Mesenchymal stem cell (in vitro differentiated cells and primary cell): ENCODE measurements at regions not wholly inside any gene's neighbourhood (a gene's known extent, or its start where the extent isn't known, plus 50 kb on each side); places are given as distances from the start of the nearest gene placed in this dataset.
A peak's percentile ranks its signal among the peaks of the same experiment; 100 is the strongest.

Experiments used
- DNase-seq: peaks from one replicate; pipeline ENCODE4 v3.0.0-alpha.2; 2013
- H2AFZ ChIP-seq: one replicate; pipeline ENCODE4 v1.6.1; 2013; ENCODE audit warnings: low read depth, mild to moderate bottlenecking, control low read depth, inconsistent platforms, low read length, moderate library complexity
- H2AK5ac ChIP-seq: 2 replicates; pipeline ENCODE4 v1.6.1; 2013; ENCODE audit warnings: low read length, moderate library complexity, mild to moderate bottlenecking, inconsistent platforms; ENCODE audit not compliant: severe bottlenecking
- H2BK120ac ChIP-seq: one replicate; pipeline ENCODE4 v1.6.1; 2013; ENCODE audit warnings: low read depth, mild to moderate bottlenecking, inconsistent platforms, low read length, moderate library complexity
- H2BK12ac ChIP-seq, 2 experiments: one replicate each; pipeline ENCODE4 v1.6.1; 2013; ENCODE audit warnings: inconsistent platforms in 2 of 2, low read length in 2 of 2, mild to moderate bottlenecking in 2 of 2, moderate library complexity in 2 of 2, control low read depth in 1 of 2
- H2BK15ac ChIP-seq: one replicate; pipeline ENCODE4 v1.6.1; 2013; ENCODE audit warnings: mild to moderate bottlenecking, low read depth, inconsistent platforms; ENCODE audit not compliant: poor library complexity, severe bottlenecking
- H2BK5ac ChIP-seq: 2 replicates; pipeline ENCODE4 v1.6.1; 2013; ENCODE audit warnings: low read depth, mild to moderate bottlenecking, low read length, control low read depth, inconsistent platforms; ENCODE audit not compliant: poor library complexity, severe bottlenecking
- H3K14ac ChIP-seq, 2 experiments: one replicate each; pipeline ENCODE4 v1.6.1; 2013; ENCODE audit warnings: inconsistent platforms in 2 of 2, low read length in 2 of 2, control low read depth in 1 of 2, mild to moderate bottlenecking in 1 of 2, moderate library complexity in 1 of 2
- H3K18ac ChIP-seq, 2 experiments: one replicate each; pipeline ENCODE4 v1.6.1; 2013; ENCODE audit warnings: inconsistent platforms in 2 of 2, low read length in 2 of 2, control low read depth in 1 of 2, low read depth in 1 of 2, mild to moderate bottlenecking in 1 of 2
- H3K23ac ChIP-seq, 2 experiments: one replicate each; pipeline ENCODE4 v1.6.1; 2013; ENCODE audit warnings: inconsistent platforms in 2 of 2, low read length in 2 of 2, mild to moderate bottlenecking in 2 of 2, moderate library complexity in 2 of 2, control low read depth in 1 of 2
- H3K27ac ChIP-seq: 2 replicates; pipeline ENCODE4 v1.5.1; 2013; ENCODE audit warnings: mild to moderate bottlenecking, moderate library complexity, low read length, control low read depth, inconsistent platforms; ENCODE audit not compliant: poor library complexity, severe bottlenecking
- H3K27me3 ChIP-seq, 2 experiments: 2 replicates each; pipeline versions ENCODE4 v1.6.1 to v1.7.0; 2013; ENCODE audit warnings: low read length in 2 of 2, mild to moderate bottlenecking in 2 of 2, moderate library complexity in 2 of 2, control low read depth in 1 of 2, inconsistent platforms in 1 of 2; ENCODE audit not compliant: control insufficient read depth in 1 of 2, insufficient read depth in 1 of 2
- H3K36me3 ChIP-seq, 2 experiments: 2 replicates each; pipeline versions ENCODE4 v1.6.1 to v1.7.0; 2013; ENCODE audit warnings: low read length in 2 of 2, control low read depth in 1 of 2, inconsistent platforms in 1 of 2, low read depth in 1 of 2, mild to moderate bottlenecking in 1 of 2; ENCODE audit not compliant: insufficient read depth in 2 of 2, control insufficient read depth in 1 of 2
- H3K4ac ChIP-seq, 2 experiments: one replicate each; pipeline ENCODE4 v1.6.1; 2013; ENCODE audit warnings: inconsistent platforms in 2 of 2, low read length in 2 of 2, mild to moderate bottlenecking in 2 of 2, moderate library complexity in 2 of 2, control low read depth in 1 of 2, low read depth in 1 of 2
- H3K4me1 ChIP-seq: 2 replicates; pipeline ENCODE4 v1.6.1; 2013; ENCODE audit warnings: low read depth, low read length, control low read depth; ENCODE audit not compliant: control insufficient read depth, insufficient read depth
- H3K4me2 ChIP-seq: 2 replicates; pipeline ENCODE4 v1.6.1; 2013; ENCODE audit warnings: low read length, mild to moderate bottlenecking, inconsistent platforms; ENCODE audit not compliant: poor library complexity, severe bottlenecking
- H3K4me3 ChIP-seq, 2 experiments: 2 replicates each; pipeline versions ENCODE4 v1.5.1 to v1.7.0; 2013; ENCODE audit warnings: low read length in 2 of 2, mild to moderate bottlenecking in 2 of 2, control low read depth in 1 of 2, low read depth in 1 of 2; ENCODE audit not compliant: insufficient read depth in 1 of 2
- H3K79me1 ChIP-seq: replicated peaks from 2 replicates; pipeline ENCODE4 v1.6.1; 2013; ENCODE audit warnings: mild to moderate bottlenecking, control low read depth, low read length, inconsistent platforms; ENCODE audit not compliant: poor library complexity, severe bottlenecking
- H3K9ac ChIP-seq: 2 replicates; pipeline ENCODE4 v1.7.0; 2013; ENCODE audit warnings: mild to moderate bottlenecking, low read length, moderate library complexity
- H3K9me3 ChIP-seq: 2 replicates; pipeline ENCODE4 v1.7.0; 2013; ENCODE audit warnings: mild to moderate bottlenecking, low read length; ENCODE audit not compliant: control insufficient read depth
- H4K8ac ChIP-seq: one replicate; pipeline ENCODE4 v1.6.1; 2013; ENCODE audit warnings: inconsistent platforms, mild to moderate bottlenecking, low read length, moderate library complexity
- H4K91ac ChIP-seq: one replicate; pipeline ENCODE4 v1.6.1; 2013; ENCODE audit warnings: mild to moderate bottlenecking, low read length, inconsistent platforms
- WGBS: methylation state at CpG from one replicate; pipeline ENCODE4 v1.1.7; 2013; ENCODE audit warnings: mixed read lengths; 5-methylcytosine and 5-hydroxymethylcytosine counted together

- Histone ChIP-seq H3K4ac (no peak overlapping the region), H3K79me1 (no peaks in the 10 kb centered on the region), H3K18ac (no peak overlapping the region), H3K23ac (no peak overlapping the region), H3K9me3 (no peaks in the 10 kb centered on the region), H3K27ac (no peak overlapping the region), H4K8ac (no peak overlapping the region), H3K14ac (no peak overlapping the region), H2AK5ac (no peak overlapping the region), H2AFZ (no peak overlapping the region), H4K91ac (no peak overlapping the region), H3K36me3 (no peaks in the 10 kb centered on the region), H3K4me1 (no peaks in the 10 kb centered on the region), H2BK15ac (no peak overlapping the region), H2BK120ac (no peak overlapping the region), H2BK12ac (no peak overlapping the region), H3K9ac (no peak overlapping the region), H3K4me2 (no peak overlapping the region), H3K27me3 (peaks cover 0 to 7% of the 10 kb centered on the region in 2 experiments), H2BK5ac (no peak overlapping the region), H3K4me3 (no peak overlapping the region)
- no peak for DNase-seq
- 89% methylated on average over 5 of the region's 5 CpGs for WGBS
Observed at GRCh38 chr20:2228926-2229325, 66.9 kb upstream of the TGM3 start.

- H3K36me3 ChIP-seq: no peaks in the 10 kb centered on the region
Observed at GRCh38 chr20:2230726-2231488, 64.9 kb upstream of the TGM3 start.

GRCh38 chr20:2231701-2232100 lies 64.1 kb upstream of the TGM3 start:
- Histone ChIP-seq H2BK120ac (no peak overlapping the region), H2BK12ac (no peak overlapping the region), H3K9ac (no peak overlapping the region), H3K4me1 (peaks cover 1% of the 10 kb centered on the region), H3K9me3 (no peaks in the 10 kb centered on the region), H3K14ac (no peak overlapping the region), H2AFZ (no peak overlapping the region), H2AK5ac (no peak overlapping the region), H4K91ac (no peak overlapping the region), H3K36me3 (no peaks in the 10 kb centered on the region), H3K4ac (no peak overlapping the region), H4K8ac (no peak overlapping the region), H3K79me1 (no peaks in the 10 kb centered on the region), H3K27ac (no peak overlapping the region), H3K23ac (no peak overlapping the region), H2BK15ac (no peak overlapping the region), H3K4me3 (no peak overlapping the region), H2BK5ac (no peak overlapping the region), H3K18ac (no peak overlapping the region), H3K27me3 (no peaks in the 10 kb centered on the region), H3K4me2 (no peak overlapping the region)
- no peak for DNase-seq
- 92% methylated on average over 7 of the region's 7 CpGs for WGBS

More at GRCh38 chr20:2230726-2231488, 64.9 kb upstream of the TGM3 start:
- Histone ChIP-seq H3K4me1 (peaks cover 1% of the 10 kb centered on the region), H3K27me3 (no peaks in the 10 kb centered on the region), H3K79me1 (no peaks in the 10 kb centered on the region), H3K4me3 (no peak overlapping the region), H3K23ac (no peak overlapping the region), H2BK5ac (no peak overlapping the region), H3K4ac (no peak overlapping the region), H3K27ac (no peak overlapping the region), H2AK5ac (no peak overlapping the region), H2BK12ac (no peak overlapping the region), H4K91ac (no peak overlapping the region), H3K4me2 (no peak overlapping the region), H3K9ac (no peak overlapping the region), H3K9me3 (no peaks in the 10 kb centered on the region), H2AFZ (no peak overlapping the region), H4K8ac (no peak overlapping the region), H3K14ac (no peak overlapping the region), H2BK120ac (no peak overlapping the region), H2BK15ac (no peak overlapping the region), H3K18ac (no peak overlapping the region)
- DNase-seq: no peak
- WGBS: 73% methylated on average over 8 of the region's 8 CpGs

GRCh38 chr20:2234598-2235191 lies 61.1 kb upstream of the TGM3 start:
- H3K4ac ChIP-seq: no peak overlapping the region
- no peak overlapping the region for H3K27ac ChIP-seq
- H3K18ac ChIP-seq: no peak overlapping the region
- no peak overlapping the region for H3K23ac ChIP-seq
- no peaks in the 10 kb centered on the region for H3K36me3 ChIP-seq
- no peak overlapping the region for H2BK120ac ChIP-seq
- no peak for DNase-seq
- no peak overlapping the region for H2AFZ ChIP-seq
- H3K14ac ChIP-seq: no peak overlapping the region
- 37% methylated on average over 5 of the region's 5 CpGs for WGBS
- H3K4me2 ChIP-seq: no peak overlapping the region
- peak overlapping the region; percentile 14 for H3K9ac ChIP-seq
- no peak overlapping the region for H4K91ac ChIP-seq
- no peaks in the 10 kb centered on the region for H3K27me3 ChIP-seq
- peaks cover 1% of the 10 kb centered on the region for H3K4me1 ChIP-seq
- H3K79me1 ChIP-seq: no peaks in the 10 kb centered on the region
- no peak overlapping the region for H4K8ac ChIP-seq
- no peak overlapping the region for H2BK12ac ChIP-seq
- no peak overlapping the region for H2AK5ac ChIP-seq
- no peak overlapping the region for H2BK15ac ChIP-seq
- no peak overlapping the region for H2BK5ac ChIP-seq
- no peak overlapping the region for H3K4me3 ChIP-seq
- no peaks in the 10 kb centered on the region for H3K9me3 ChIP-seq
